ENCODE measurements at regions not wholly inside any gene's neighbourhood (a gene's known extent, or its start where the extent isn't known, plus 50 kb on each side); places are given as distances from the start of the nearest gene placed in this dataset.

- no peak overlapping the region for H3K4me3 ChIP-seq (ENCODE audit: low read depth, low read length)
- H3K36me3 ChIP-seq (ENCODE audit: control insufficient read depth, insufficient read depth, low read length), result no peaks in the 10 kb centered on the region
- peaks cover 11% of the 10 kb centered on the region for H3K27me3 ChIP-seq (ENCODE audit: control insufficient read depth, insufficient read depth, low read length)
- DNase-seq (ENCODE audit: low read depth), result no peak
- no peak for TF ChIP-seq CTCF (IDR thresholded peaks at IDR 0.05; ENCODE audit: insufficient read depth, low read length, poor library complexity, severe bottlenecking)
These were observed 302.3 kb downstream of the UACA start for GRCh38 chr15:70461017-70461416.

DNA sequence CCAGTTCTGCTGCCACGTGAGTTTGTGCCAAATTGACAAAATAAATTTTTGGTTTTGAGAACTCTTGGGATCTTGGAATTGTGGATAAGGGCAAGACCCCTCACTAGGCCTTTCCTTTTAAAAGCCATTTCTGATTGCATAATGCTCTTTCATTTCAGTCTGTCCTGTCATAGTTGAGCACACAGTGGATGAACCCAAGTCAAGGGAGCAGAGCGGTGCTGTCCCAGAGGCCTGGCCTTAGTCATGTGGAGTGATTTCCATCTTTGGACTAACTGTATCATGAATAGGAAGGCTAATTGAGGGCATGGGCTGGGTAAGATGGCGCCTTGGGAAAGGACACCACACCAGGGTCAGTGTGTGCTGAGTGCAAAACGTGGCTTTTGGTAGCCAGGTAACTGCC is 304.0 kb downstream of the UACA start:
- no peak for TF ChIP-seq CTCF (IDR thresholded peaks at IDR 0.05; ENCODE audit: insufficient read depth, low read length, poor library complexity, severe bottlenecking)
- Histone ChIP-seq H3K4me3 (ENCODE audit: low read depth, low read length) (no peak overlapping the region), H3K36me3 (ENCODE audit: control insufficient read depth, insufficient read depth, low read length) (no peaks in the 10 kb centered on the region), H3K27me3 (ENCODE audit: control insufficient read depth, insufficient read depth, low read length) (peaks cover 4% of the 10 kb centered on the region)
- DNase-seq (ENCODE audit: low read depth), result no peak

DNA sequence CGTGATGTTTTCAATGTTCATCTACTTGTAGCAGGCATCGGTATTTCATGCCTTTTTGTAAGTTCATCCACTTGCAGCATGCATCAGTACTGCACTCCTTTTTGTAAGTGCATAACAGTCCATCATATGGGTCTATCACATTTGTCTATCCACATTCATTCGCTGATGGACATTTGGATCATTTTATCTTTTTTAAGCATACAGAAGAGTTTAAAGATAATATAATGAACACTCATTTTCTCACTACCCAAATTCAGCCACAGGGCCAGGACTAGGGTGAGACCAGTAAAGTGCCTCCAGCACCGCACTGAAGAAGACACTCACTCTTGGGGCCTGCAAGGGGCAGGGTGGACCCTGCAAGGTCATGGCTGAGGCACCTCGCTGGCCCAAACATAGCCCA is 309.6 kb downstream of the UACA start:
- Histone ChIP-seq H3K4me3 (ENCODE audit: low read depth, low read length) (no peak overlapping the region), H3K27me3 (ENCODE audit: control insufficient read depth, insufficient read depth, low read length) (peaks cover 8% of the 10 kb centered on the region), H3K36me3 (ENCODE audit: control insufficient read depth, insufficient read depth, low read length) (no peaks in the 10 kb centered on the region)
- TF ChIP-seq CTCF (IDR thresholded peaks at IDR 0.05; ENCODE audit: insufficient read depth, low read length, poor library complexity, severe bottlenecking), result no peak
- no peak for DNase-seq (ENCODE audit: low read depth)

DNA sequence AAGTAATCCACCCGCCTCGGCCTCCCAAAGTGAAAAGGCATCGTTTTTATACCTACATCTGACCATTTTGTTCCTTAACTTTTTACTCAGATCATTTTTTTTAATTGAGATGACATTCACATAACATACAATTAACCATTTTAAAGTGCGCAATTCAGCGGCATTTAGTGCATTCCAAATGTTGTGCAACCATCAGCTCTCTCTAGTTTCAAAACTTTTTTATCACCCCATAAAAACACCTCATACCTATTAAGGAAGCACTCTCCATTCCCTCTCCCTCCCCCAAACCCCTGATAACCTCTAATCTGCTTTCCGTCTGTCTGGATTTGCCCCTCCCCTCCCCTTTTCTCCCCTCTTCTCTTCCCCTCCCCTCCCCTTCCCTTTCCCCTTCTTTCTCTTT is 310.1 kb downstream of the UACA start:
- TF ChIP-seq CTCF (IDR thresholded peaks at IDR 0.05; ENCODE audit: insufficient read depth, low read length, poor library complexity, severe bottlenecking), result no peak

GRCh38 chr15:70451821-70452653 is 311.3 kb downstream of the UACA start:
- no peak for DNase-seq (ENCODE audit: low read depth)
- TF ChIP-seq CTCF (IDR thresholded peaks at IDR 0.05; ENCODE audit: insufficient read depth, low read length, poor library complexity, severe bottlenecking), result no peak

More for the DNA sequence above, 310.1 kb downstream of the UACA start:
- no peaks in the 10 kb centered on the region for H3K36me3 ChIP-seq (ENCODE audit: control insufficient read depth, insufficient read depth, low read length)
- DNase-seq (ENCODE audit: low read depth), result no peak
- peaks cover 12% of the 10 kb centered on the region for H3K27me3 ChIP-seq (ENCODE audit: control insufficient read depth, insufficient read depth, low read length)
- H3K4me3 ChIP-seq (ENCODE audit: low read depth, low read length), result no peak overlapping the region

DNA sequence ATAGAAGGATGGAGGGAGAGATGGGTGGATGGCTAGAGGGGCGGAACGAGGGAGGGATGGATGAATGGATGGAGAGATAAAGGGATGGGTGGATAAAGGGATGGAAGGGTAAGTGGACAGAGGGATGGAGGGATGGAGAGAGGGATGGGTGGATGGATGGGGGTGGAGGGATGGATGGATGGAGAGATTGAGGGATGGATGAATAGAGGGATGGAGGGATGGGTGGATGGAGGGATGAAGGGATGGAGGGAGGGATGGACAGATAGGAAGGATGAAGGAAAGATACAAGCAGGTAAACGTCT is 313.3 kb downstream of the UACA start:
- Histone ChIP-seq H3K4me3 (ENCODE audit: low read depth, low read length) (no peak overlapping the region), H3K36me3 (ENCODE audit: control insufficient read depth, insufficient read depth, low read length) (no peaks in the 10 kb centered on the region), H3K27me3 (ENCODE audit: control insufficient read depth, insufficient read depth, low read length) (peaks cover 28% of the 10 kb centered on the region)
- DNase-seq (ENCODE audit: low read depth), result no peak
- TF ChIP-seq CTCF (IDR thresholded peaks at IDR 0.05; ENCODE audit: insufficient read depth, low read length, poor library complexity, severe bottlenecking), result no peak

More at GRCh38 chr15:70451821-70452653, 311.3 kb downstream of the UACA start:
- Histone ChIP-seq H3K27me3 (ENCODE audit: control insufficient read depth, insufficient read depth, low read length) (peaks cover 21% of the 10 kb centered on the region), H3K4me3 (ENCODE audit: low read depth, low read length) (no peak overlapping the region), H3K36me3 (ENCODE audit: control insufficient read depth, insufficient read depth, low read length) (no peaks in the 10 kb centered on the region)
